ENCODE measurements at regions not wholly inside any gene's neighbourhood (a gene's known extent, or its start where the extent isn't known, plus 50 kb on each side); places are given as distances from the start of the nearest gene placed in this dataset.

DNA sequence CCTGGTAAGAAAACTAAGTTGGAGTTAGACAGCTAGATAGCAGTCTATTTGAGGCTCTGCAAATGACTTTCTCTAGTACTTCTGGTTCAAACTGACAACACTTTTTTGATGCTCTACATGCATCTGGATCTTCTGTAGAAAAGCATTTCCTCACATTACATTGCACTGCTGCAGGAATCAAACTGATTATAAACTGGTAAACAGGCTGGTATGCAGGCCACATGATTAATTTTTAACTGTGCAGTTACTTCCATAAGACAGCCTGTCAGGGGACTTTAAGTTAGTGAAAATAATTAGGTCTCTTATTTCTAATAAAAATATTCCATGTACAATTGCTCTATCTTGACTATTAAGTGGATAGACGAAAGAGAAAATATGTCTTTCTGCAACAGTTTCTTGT, 550.0 kb upstream of the ALCAM start:
- DNase-seq (ENCODE audit: low read depth in 3 of 3): no peak

DNA sequence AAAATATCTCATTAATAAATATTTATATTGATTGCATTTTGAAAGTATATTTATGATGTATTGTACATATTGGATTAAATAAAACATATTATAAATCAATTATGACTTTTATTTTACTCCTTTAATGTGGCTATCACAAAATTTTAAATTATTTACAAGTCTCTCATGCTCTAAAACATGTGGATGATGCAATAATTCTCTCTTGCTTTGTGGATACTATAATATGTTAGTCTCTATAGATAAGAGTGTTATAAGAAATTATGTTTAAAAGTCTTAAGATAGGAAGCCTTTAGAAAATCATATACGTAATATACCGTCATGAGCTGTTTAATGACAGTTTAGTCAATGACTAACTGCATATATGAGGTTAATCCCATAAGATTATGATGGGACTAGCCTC, 547.4 kb upstream of the ALCAM start:
- DNase-seq (ENCODE audit: low read depth in 3 of 3): no peak

DNA sequence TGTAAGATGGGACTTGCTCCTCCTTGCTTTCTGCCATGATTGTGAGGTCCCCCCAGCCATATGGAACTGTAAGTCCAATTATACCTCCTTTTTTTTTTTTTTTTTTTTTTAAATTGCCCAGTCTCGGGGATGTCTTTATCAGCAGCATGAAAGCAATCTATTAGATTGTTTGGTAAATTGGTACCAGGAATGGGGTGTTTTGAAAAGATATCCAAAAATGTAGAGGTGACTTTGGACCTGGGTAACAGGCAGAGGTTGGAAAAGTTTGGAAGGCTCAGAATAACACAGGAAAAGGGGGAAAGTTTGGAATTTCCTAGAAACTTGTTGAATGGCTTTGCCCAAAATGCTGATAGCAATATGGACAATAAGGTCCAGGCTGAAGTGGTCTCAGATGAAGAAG, 545.8 kb upstream of the ALCAM start:
- no peak for DNase-seq (ENCODE audit: low read depth in 3 of 3)

- DNase-seq (ENCODE audit: low read depth in 3 of 3): no peak
These were observed 541.6 kb upstream of the ALCAM start for GRCh38 chr3:104825116-104825515.

DNA sequence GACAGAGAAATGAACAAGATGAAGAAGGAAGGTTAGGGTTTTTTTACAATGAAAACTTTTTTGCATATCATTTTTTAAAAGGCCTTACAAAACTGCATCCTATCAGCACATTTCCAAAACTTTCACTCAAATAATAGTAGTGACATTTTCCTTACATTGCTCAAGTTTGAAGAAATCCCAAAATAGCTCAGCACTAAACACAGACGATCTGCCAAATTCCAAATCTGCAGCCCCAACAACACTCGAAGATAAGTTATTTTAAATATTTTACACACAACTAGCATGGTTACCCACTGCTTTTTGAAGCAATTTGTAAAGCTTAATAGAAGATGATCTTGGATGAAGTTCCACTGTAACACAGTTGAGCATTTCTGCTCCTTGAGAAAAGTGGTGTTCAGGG, 535.6 kb upstream of the ALCAM start:
- DNase-seq (ENCODE audit: low read depth in 3 of 3): no peak

DNA sequence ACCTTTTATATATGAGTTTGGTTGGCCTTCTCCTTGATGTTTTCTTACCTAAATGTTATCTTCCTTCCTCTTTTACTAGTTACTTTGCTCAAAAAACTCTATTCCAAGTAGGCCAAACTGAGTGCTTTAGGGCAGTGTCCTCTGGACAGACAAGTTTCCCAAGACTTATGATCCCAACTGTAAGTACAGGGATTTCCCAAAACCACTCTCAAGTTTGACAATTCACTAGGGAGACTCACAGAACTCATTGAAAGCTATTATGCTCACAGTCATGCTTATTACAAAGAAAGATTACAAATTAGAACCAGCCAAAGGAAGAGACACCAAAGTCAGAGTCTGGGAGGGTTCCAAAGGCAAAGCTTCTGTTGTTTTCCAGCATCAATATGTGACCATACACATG, 534.2 kb upstream of the ALCAM start:
- DNase-seq (ENCODE audit: low read depth in 3 of 3): no peak

DNA sequence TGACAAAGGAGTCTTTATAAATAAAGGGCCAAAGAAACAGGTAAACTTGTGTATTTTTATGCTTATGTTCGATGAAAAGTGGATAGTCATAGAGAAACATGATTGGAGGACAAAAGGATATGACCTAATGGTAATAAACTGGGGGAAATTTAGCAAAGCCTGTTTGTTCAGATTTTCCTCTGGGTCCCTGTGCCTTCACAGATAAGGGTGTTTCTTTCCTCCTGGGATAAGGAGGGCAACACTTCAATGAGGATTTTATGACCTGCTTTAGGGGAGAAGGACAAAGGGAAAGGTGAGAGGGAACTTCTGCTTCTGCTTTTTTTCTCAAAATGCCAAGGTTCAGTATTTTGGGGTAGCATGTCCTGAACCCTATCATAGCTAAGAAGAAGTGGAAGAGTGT, 531.3 kb upstream of the ALCAM start:
- no peak for DNase-seq (ENCODE audit: low read depth in 3 of 3)

DNA sequence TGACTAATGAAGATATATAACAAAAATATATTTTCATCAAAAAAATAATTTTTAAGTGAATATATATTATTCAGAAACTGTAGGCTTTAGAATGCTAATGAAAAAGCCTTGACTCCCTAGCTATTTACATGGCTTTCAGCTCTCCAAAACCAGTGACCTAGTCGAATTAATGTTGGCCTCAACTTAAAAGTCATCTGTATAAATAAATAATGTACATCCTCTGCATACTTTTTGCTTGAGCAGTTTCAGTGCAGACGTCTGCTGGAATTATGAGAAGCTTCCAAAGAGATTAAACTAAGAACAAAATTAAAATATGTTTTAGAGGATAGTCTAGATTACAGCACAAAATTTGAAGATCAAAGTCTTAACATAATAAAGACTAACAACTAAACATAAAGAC, 520.4 kb upstream of the ALCAM start:
- DNase-seq (ENCODE audit: low read depth in 3 of 3): no peak

- no peak for DNase-seq (ENCODE audit: low read depth in 3 of 3)
These were observed 517.6 kb upstream of the ALCAM start for GRCh38 chr3:104849070-104849469.

GRCh38 chr3:104854468-104854867, 512.2 kb upstream of the ALCAM start:
- DNase-seq (ENCODE audit: low read depth in 3 of 3): no peak

DNA sequence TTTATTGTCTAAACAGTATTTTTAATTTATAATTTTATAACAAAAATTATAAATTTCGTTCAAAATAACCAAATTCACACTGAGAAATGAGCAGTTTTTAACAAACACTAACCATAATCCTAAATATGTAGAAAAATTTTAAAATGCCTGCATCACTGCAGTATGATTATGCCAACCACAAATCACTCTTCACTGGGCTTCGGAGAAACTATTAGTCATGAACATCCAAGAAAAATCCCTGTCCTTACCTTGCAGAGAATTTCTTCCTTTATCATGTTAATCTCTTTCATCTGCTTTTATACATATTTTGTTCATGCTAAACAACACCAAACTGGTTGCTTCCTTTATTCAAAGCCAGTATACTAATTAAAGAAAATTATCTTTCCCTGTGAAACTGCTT, 511.0 kb upstream of the ALCAM start:
- DNase-seq (ENCODE audit: low read depth in 3 of 3): no peak

DNA sequence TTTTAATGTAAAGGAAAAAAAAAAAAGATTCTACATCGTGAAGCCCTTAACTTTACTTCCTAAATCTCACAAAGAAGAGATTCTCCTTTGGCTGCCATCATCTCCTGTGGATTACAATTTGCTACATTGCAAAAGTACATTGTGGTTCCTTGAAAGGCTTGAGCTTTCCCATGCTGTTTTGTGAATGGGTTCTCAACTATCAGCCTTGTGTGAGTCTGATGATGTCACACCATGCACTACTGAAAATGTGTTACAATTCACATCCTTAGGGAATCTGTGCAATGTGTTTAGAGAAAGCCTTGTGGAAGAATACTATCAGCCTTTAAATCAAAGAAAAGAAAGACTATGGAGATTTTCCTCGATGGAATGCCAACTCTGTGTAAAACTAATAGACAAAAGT, 510.0 kb upstream of the ALCAM start:
- no peak for DNase-seq (ENCODE audit: low read depth in 3 of 3)

DNA sequence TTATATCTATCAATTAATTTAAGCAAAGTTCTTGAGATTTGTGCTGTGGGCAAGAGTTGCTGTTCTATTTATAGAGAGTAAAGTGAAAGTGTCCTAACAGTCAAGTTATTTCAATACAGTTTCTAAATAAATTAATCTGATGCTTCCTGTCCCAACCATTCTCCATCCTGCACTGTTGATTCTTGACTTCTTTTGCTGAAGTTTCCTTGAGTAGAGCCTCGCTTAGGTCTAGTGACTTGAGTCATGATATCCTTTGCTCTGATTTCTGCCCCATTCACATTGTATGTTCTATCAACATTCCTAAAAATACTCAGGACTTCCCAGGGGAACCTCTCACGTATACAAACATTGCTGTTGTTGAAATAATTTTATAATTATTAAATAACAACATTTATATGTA, 498.4 kb upstream of the ALCAM start:
- DNase-seq (ENCODE audit: low read depth in 3 of 3): no peak

DNA sequence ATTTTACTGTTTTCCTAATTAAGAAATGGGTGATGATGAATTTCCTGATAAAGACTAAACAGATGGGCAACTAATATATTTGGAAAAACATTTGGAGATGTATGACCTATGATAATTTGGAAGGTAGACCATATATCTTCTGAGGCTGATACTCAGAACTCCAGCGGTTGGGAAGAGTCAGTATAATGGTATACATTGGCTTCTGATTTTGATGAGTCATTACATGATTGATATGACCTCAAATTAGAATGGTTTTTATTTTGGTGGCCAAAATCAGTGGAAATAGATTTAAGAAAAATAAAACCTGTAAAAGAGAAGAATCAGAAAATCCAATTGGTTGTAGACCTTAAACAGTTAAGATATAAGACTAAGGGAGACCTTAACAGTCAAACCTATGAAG, 496.4 kb upstream of the ALCAM start:
- DNase-seq (ENCODE audit: low read depth in 3 of 3): no peak

GRCh38 chr3:104873331-104873730, 493.4 kb upstream of the ALCAM start:
- DNase-seq (ENCODE audit: low read depth in 3 of 3): no peak

- DNase-seq (ENCODE audit: low read depth in 3 of 3): no peak
These were observed 488.3 kb upstream of the ALCAM start for GRCh38 chr3:104878395-104878794.

DNA sequence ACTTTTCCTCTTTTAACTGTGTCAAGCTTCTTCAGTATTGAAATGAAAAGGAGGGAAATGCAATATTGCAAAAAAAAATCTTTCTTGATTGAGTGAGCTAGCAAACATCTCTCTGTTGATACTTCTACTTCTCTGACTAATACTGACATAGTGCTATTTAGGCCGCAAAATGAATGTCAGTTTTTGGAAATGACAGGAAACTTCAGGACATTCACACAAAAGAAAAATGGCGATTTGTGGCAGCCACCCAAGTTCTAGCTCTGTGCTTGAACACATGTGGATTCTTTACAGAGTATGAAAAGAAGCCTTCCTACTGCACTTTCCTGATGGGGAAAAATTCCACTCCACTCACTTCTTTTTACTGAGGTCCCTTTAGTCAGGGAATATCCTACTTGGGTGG, 486.8 kb upstream of the ALCAM start:
- no peak for DNase-seq (ENCODE audit: low read depth in 3 of 3)

GRCh38 chr3:104885214-104885814, 481.4 kb upstream of the ALCAM start:
- DNase-seq (ENCODE audit: low read depth in 3 of 3): no peak

DNA sequence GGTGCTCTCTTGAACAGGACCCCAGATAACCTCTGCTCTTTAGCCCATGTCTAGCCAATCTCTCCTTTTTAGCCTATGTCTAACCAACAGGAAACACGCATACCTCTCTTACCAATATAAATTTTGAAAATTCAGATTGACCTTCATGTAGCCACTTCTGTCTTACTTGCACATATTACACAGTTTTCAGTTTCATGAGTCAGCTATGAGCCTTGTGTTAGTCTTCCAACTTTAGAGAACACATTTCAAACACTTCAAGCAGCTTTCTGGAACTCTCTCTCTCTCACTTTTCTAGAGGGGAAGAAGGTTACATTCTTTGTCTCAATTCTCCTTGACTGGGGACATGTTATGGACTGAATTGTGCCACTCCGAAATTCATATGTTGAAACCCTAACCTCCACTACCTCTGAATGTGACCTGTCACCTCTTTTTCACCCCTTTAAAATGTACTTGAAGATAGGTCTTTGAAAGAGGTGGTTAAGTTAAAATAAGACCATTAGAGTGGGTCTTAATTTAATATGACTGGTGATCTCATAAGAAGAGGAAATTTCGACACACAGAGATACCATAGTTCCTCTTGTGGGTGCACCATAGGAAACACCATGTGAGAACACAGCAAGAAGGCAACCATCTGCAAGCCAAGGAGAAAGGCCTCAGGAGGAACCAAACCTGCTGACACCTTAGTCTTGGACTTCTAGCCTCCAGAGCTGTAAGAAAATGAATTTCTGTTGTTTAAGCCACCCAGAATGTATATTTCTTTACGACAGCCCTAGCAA, 480.3 kb upstream of the ALCAM start:
- no peak for DNase-seq (ENCODE audit: low read depth in 3 of 3)

GRCh38 chr3:104887069-104887468, 479.6 kb upstream of the ALCAM start:
- no peak for DNase-seq (ENCODE audit: low read depth in 3 of 3)

DNA sequence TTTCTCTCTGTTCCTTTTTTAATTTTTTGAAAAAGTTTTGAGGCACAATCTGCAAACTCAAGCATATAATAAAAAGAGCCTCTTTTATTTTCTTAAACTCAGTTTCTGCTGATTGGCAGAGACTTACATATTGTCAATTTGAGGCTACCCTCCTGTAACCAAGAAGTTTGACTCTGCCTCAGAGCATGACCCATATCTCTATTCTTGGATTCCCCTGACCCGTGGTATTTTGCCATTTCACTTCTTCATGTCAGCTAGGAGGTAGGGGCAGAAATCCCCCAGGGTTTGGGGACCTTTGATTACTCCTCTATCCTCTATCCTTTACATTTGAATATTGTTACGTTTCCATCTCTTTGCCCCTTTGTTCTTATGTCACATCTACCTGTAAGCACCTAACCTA, 479.1 kb upstream of the ALCAM start:
- no peak for DNase-seq (ENCODE audit: low read depth in 3 of 3)

DNA sequence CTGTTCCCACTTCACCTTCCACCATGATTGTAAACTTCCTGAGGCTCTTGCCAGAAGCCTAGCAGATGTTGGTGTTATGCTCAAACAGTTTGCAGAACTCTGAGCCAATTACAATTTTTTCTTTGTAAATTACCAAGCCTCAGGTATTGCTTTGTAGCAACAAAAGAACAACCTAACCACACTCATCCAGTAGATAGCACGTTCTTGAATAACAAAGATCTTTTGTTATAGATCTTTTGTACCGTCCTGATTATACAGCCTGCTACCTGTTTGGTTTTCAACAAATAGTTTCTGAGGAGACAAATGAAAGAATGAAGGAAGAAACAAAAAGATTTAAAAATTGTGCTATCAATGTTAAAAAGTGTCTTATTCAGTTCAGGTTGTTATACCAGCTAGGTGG, 474.7 kb upstream of the ALCAM start:
- DNase-seq (ENCODE audit: low read depth in 3 of 3): no peak

DNA sequence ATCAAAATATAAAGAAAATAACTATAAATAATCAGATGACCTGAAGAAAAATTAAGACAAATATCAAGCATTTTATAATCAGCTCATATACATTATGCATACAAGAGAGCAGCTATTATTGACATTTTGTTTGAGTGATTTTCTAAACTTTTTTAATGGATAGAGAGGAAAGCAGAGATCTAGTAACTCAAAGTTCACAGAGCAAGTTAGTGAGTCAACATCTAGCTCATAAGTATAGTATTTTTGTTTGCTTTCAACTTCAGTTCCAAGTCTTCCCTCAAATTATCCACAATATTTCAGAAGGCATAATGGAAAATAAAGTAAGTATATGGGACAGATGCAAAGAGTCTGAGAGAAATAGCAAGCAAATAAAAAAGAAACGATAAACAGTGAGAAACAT, 470.1 kb upstream of the ALCAM start:
- no peak for DNase-seq (ENCODE audit: low read depth in 3 of 3)

DNA sequence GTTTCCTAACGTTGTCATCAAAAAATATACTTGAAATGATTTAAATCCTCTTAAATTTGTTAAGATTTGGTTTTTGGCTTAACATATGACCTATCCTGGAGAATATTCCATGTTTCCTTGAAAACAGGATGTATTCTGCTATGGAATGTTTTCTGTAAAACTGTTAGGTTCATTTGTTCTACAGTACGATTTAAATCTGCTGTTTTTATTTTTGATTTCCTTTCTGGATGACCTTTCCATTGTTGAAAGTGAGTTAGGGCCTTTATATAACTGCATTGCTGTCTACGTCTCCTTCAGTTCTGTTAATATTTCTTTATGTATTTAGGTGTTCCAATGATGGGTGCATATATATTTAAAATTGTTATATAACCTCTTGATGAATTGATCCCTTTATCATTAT, 465.3 kb upstream of the ALCAM start:
- no peak for DNase-seq (ENCODE audit: low read depth in 3 of 3)

Measured in stimulated activated CD4-positive, alpha-beta T cell treated with anti-CD3 and anti-CD28 coated beads, TNF-alpha, amount 100 ng/mL, for 48 hours (primary cell).